A549 (cell line): ENCODE measurements at regions not wholly inside any gene's neighbourhood (a gene's known extent, or its start where the extent isn't known, plus 50 kb on each side); places are given as distances from the start of the nearest gene placed in this dataset.

Experiments used
- ATAC-seq, 2 experiments: fragments of 200-7000 bp in 1 of 2; fragments of >200 bp in 1 of 2; cut with Nextera tagmentation in 1 of 2; cut with Tn5 transposase in 1 of 2; 3 replicates each; pipeline versions ENCODE4 v1.8.0 to v1.9.1; 2018 to 2020; ENCODE audit warnings: mild to moderate bottlenecking in 1 of 2, moderate library complexity in 1 of 2
- CTCF ChIA-PET: fragments of 300-600 bp; sonication (Branson Sonifier 250); formaldehyde crosslinking; extraction: SDS; loops from one replicate; lab custom pipeline; 2021; ENCODE audit warnings: antibody characterized with exemption, inconsistent platforms; lab: Yijun Ruan, JAX
- POLR2A ChIA-PET: fragments of 350-600 bp; formaldehyde crosslinking; extraction: SDS; loops from one replicate; lab custom pipeline; 2021; ENCODE audit warnings: antibody characterized with exemption, inconsistent platforms; lab: Yijun Ruan, JAX
- DNase-seq, 2 experiments: peaks; one replicate each; pipeline versions ENCODE4 v3.0.0 to v3.0.0-alpha.2; 2011 to 2016; ENCODE audit warnings: low read depth in 1 of 2, low spot score in 1 of 2
- FAIRE-seq: peaks from 2 replicates; lab custom pipeline; 2011; peaks lifted over from hg19 to GRCh38; lab: Jason Lieb, UNC
- H3K27ac ChIP-seq, 2 experiments: fragments of >200 bp; sonication (Bioruptor Twin); formaldehyde crosslinking; 3 replicates each; pipeline ENCODE4 v1.5.1; 2016 to 2017
- H3K4me1 ChIP-seq: fragments of >200 bp; sonication (Bioruptor Twin); formaldehyde crosslinking; 3 replicates; pipeline ENCODE4 v1.6.1; 2016
- H3K4me2 ChIP-seq: fragments of >200 bp; sonication (Bioruptor Twin); formaldehyde crosslinking; 3 replicates; pipeline ENCODE4 v1.6.1; 2016
- H3K4me3 ChIP-seq: fragments of >200 bp; sonication (Bioruptor Twin); formaldehyde crosslinking; 3 replicates; pipeline ENCODE4 v1.5.1; 2016
- H3K9me3 ChIP-seq: fragments of >200 bp; sonication (Bioruptor Twin); formaldehyde crosslinking; 3 replicates; pipeline ENCODE4 v1.6.1; 2016
- ATOH8 ChIP-seq: fragments of 250-450 bp; sonication (Bioruptor Pico); IDR thresholded peaks from 2 replicates; pipeline ENCODE4 v1.5.0; 2020; ENCODE audit warnings: low read depth, mild to moderate bottlenecking, moderate library complexity
- CHD2 ChIP-seq: fragments of 150-350 bp; IDR thresholded peaks from 2 replicates; pipeline ENCODE4 v1.6.1; 2014; ENCODE audit warnings: low read length; ENCODE audit not compliant: partially characterized antibody
- EHMT2 ChIP-seq: fragments of 200-600 bp; sonication (generic); IDR thresholded peaks from 2 replicates; pipeline ENCODE4 v1.6.1; 2016; ENCODE audit warnings: antibody characterized with exemption, low read depth, mild to moderate bottlenecking, moderate library complexity
- ESRRA ChIP-seq: fragments of 150-350 bp; IDR thresholded peaks from 2 replicates; pipeline ENCODE4 v1.6.1; 2014; ENCODE audit warnings: mild to moderate bottlenecking, low read length, borderline replicate concordance
- FOSB ChIP-seq: fragments of 250-450 bp; sonication (Bioruptor Pico); IDR thresholded peaks from 2 replicates; pipeline ENCODE4 v1.5.0; 2020; ENCODE audit warnings: mild to moderate bottlenecking, moderate library complexity
- JUN ChIP-seq, 2 experiments: fragments of >200 bp; sonication (Bioruptor Twin); formaldehyde crosslinking; IDR thresholded peaks; 2 replicates in 1 of 2; 3 replicates in 1 of 2; pipeline ENCODE4 v1.6.1; 2016 to 2017
- KDM5A ChIP-seq: fragments of 200-600 bp; sonication (generic); IDR thresholded peaks from 2 replicates; pipeline ENCODE4 v1.6.1; 2016; ENCODE audit warnings: antibody characterized with exemption, mild to moderate bottlenecking
- MAFK ChIP-seq: fragments of 450-650 bp; IDR thresholded peaks from 2 replicates; pipeline ENCODE4 v1.6.1; 2014; ENCODE audit not compliant: partially characterized antibody
- NR3C1 ChIP-seq: fragments of >200 bp; sonication (Bioruptor Twin); formaldehyde crosslinking; IDR thresholded peaks from 3 replicates; pipeline ENCODE4 v1.6.1; 2017
- PBX3 ChIP-seq: IDR thresholded peaks from 2 replicates; pipeline ENCODE4 v1.6.1; 2012
- POLR2A ChIP-seq: IDR thresholded peaks from 2 replicates; pipeline ENCODE4 v1.6.1; 2012; ENCODE audit warnings: mild to moderate bottlenecking, low read length
- POLR2AphosphoS2 ChIP-seq: conservative IDR thresholded peaks from 2 replicates; pipeline ENCODE4 v1.6.1; 2012; ENCODE audit warnings: low read length, improper control_type of control experiment, inconsistent platforms
- RAD21 ChIP-seq, 2 experiments: fragments of >200 bp in 1 of 2; sonication (Bioruptor Twin) in 1 of 2; formaldehyde crosslinking in 1 of 2; IDR thresholded peaks in 1 of 2; conservative IDR thresholded peaks in 1 of 2; 2 replicates in 1 of 2; 3 replicates in 1 of 2; pipeline ENCODE4 v1.6.1; 2012 to 2018; ENCODE audit warnings: inconsistent platforms in 1 of 2
- RARB ChIP-seq: fragments of 250-450 bp; sonication (Bioruptor Pico); IDR thresholded peaks from 2 replicates; pipeline ENCODE4 v1.8.0; 2021; ENCODE audit warnings: mild to moderate bottlenecking, moderate library complexity
- RFX5 ChIP-seq: fragments of 450-650 bp; IDR thresholded peaks from 2 replicates; pipeline ENCODE4 v1.7.1; 2014; ENCODE audit warnings: antibody characterized with exemption, mild to moderate bottlenecking, moderate library complexity
- SMC3 ChIP-seq: fragments of >200 bp; sonication (Bioruptor Twin); formaldehyde crosslinking; IDR thresholded peaks from 3 replicates; pipeline ENCODE4 v1.6.1; 2018; ENCODE audit warnings: inconsistent platforms
- SREBF2 ChIP-seq: fragments of 450-650 bp; IDR thresholded peaks from 2 replicates; pipeline ENCODE4 v1.6.1; 2014; ENCODE audit warnings: mild to moderate bottlenecking, moderate library complexity
- USF2 ChIP-seq: fragments of 450-650 bp; IDR thresholded peaks from 2 replicates; pipeline ENCODE4 v1.6.1; 2014; ENCODE audit warnings: antibody characterized with exemption
- ZC3H11A ChIP-seq: fragments of 450-650 bp; IDR thresholded peaks from 2 replicates; pipeline ENCODE4 v1.6.1; 2014; ENCODE audit warnings: antibody characterized with exemption, mild to moderate bottlenecking
- ZFP36 ChIP-seq: fragments of 450-650 bp; IDR thresholded peaks from 2 replicates; pipeline ENCODE4 v1.6.1; 2014; ENCODE audit warnings: borderline replicate concordance; ENCODE audit not compliant: partially characterized antibody
- ZNF302 ChIP-seq: fragments of 250-450 bp; sonication (Bioruptor Pico); IDR thresholded peaks from 2 replicates; pipeline ENCODE4 v1.9.0; 2021; ENCODE audit warnings: inconsistent platforms, mild to moderate bottlenecking, moderate library complexity
- WGBS: methylation state at CpG from one replicate; pipeline ENCODE4 v1.1.6; 2017; ENCODE audit errors: missing lambda C conversion rate; 5-methylcytosine and 5-hydroxymethylcytosine counted together
- TF ChIP-seq, protein P1 (sequence below): IDR thresholded peaks from 2 replicates; pipeline ENCODE4 v1.6.1; 2012; ENCODE audit warnings: low read depth, borderline replicate concordance
- TF ChIP-seq, protein P2 (sequence below): IDR thresholded peaks from 2 replicates; pipeline ENCODE4 v1.6.1; 2012

GRCh38 chr1:60222360-60223115, 149.0 kb upstream of the C1orf87 start:
- ATAC-seq (no peak), FAIRE-seq (no peak)
- CTCF ChIA-PET: no interaction called here

DNA sequence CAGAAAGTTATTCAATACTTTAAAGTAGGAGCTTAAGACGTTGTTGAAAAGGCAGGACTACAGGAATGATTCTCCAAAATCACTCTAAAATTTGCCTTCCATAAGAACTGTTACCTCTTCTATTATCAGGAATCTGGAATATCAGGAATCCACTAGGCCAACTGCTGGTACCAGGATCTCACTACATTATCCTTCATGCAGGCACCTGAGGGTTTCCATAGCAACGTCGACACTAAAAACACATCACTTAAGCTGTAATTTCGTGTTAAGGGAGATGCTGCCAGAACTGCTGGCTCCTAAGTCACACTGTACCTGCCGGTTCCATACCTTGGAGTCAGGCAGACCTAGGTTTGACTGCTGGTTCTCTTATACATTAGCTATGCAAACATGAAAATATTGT, 139.7 kb upstream of the C1orf87 start:
- H3K4me3 ChIP-seq: no peak overlapping the region
- H3K9me3 ChIP-seq: no peaks in the 10 kb centered on the region
- H3K4me2 ChIP-seq: no peak overlapping the region
- H3K4me1 ChIP-seq: no peaks in the 10 kb centered on the region
- FAIRE-seq: no peak
- CTCF ChIA-PET: no interaction called here
- TF ChIP-seq SMC3: no peak
- TF ChIP-seq FOSB (CRISPR knock-in tag): no peak
- TF ChIP-seq MAFK: no peak
- TF ChIP-seq, all 56 proteins: peak for 0
- POLR2A ChIA-PET: no interaction called here
- DNase-seq: no peak
- no peak overlapping the region for H3K27ac ChIP-seq
- ATAC-seq: no peak
- WGBS: 18% methylated on average over 5 of the region's 5 CpGs

More at GRCh38 chr1:60222360-60223115, 149.0 kb upstream of the C1orf87 start:
- Histone ChIP-seq H3K9me3 (no peaks in the 10 kb centered on the region), H3K4me2 (no peak overlapping the region), H3K27ac (no peak overlapping the region), H3K4me3 (no peak overlapping the region), H3K4me1 (no peaks in the 10 kb centered on the region)
- WGBS: 24% methylated on average over 10 of the region's 11 CpGs
- no peak for TF ChIP-seq RARB (CRISPR knock-in tag)
- TF ChIP-seq ZNF302: no peak
- TF ChIP-seq, protein P1, sequence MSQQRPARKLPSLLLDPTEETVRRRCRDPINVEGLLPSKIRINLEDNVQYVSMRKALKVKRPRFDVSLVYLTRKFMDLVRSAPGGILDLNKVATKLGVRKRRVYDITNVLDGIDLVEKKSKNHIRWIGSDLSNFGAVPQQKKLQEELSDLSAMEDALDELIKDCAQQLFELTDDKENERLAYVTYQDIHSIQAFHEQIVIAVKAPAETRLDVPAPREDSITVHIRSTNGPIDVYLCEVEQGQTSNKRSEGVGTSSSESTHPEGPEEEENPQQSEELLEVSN: no peak
- TF ChIP-seq POLR2AphosphoS2: no peak
- TF ChIP-seq NR3C1: no peak
- no peak for TF ChIP-seq ATOH8 (CRISPR knock-in tag)
- TF ChIP-seq ESRRA: no peak
- TF ChIP-seq EHMT2: no peak
- no peak for DNase-seq
- POLR2A ChIA-PET: no interaction called here

GRCh38 chr1:60196026-60196425, 122.5 kb upstream of the C1orf87 start:
- ChIA-PET POLR2A (no interaction called here), CTCF (no interaction called here)
- FAIRE-seq (no peak), ATAC-seq (no peak), DNase-seq (no peak)
- no peak for TF ChIP-seq POLR2A
- no peak for TF ChIP-seq RARB (CRISPR knock-in tag)
- TF ChIP-seq EHMT2: no peak
- TF ChIP-seq PBX3: no peak
- no peak for TF ChIP-seq ZC3H11A
- TF ChIP-seq SMC3: no peak
- no peak for TF ChIP-seq RFX5
- TF ChIP-seq, protein P2, sequence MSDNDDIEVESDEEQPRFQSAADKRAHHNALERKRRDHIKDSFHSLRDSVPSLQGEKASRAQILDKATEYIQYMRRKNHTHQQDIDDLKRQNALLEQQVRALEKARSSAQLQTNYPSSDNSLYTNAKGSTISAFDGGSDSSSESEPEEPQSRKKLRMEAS: no peak
- TF ChIP-seq USF2: no peak
- no peak for TF ChIP-seq JUN (IDR thresholded peaks at IDR 0.05)
- TF ChIP-seq RAD21 (conservative IDR thresholded peaks at IDR 0.05 in 1 of 2, IDR thresholded peaks at IDR 0.05 in 1 of 2): no peak
- TF ChIP-seq CHD2: no peak
- no peak for TF ChIP-seq NR3C1
- TF ChIP-seq SREBF2: no peak
- no peak for TF ChIP-seq ZFP36
- TF ChIP-seq KDM5A: no peak
- Histone ChIP-seq H3K4me1 (no peaks in the 10 kb centered on the region), H3K4me2 (no peak overlapping the region), H3K4me3 (no peak overlapping the region), H3K27ac (no peak overlapping the region), H3K9me3 (no peaks in the 10 kb centered on the region)
- 44% methylated on average over 1 of the region's 1 CpG for WGBS
